Mesenchymal stem cell (in vitro differentiated cells and primary cell): ENCODE measurements at regions not wholly inside any gene's neighbourhood (a gene's known extent, or its start where the extent isn't known, plus 50 kb on each side); places are given as distances from the start of the nearest gene placed in this dataset.
A peak's percentile ranks its signal among the peaks of the same experiment; 100 is the strongest.

ENCODE experiments used
- DNase-seq: peaks from one replicate; pipeline ENCODE4 v3.0.0-alpha.2; 2013
- H2AFZ ChIP-seq: one replicate; pipeline ENCODE4 v1.6.1; 2013; ENCODE audit warnings: low read depth, mild to moderate bottlenecking, control low read depth, inconsistent platforms, low read length, moderate library complexity
- H2AK5ac ChIP-seq: 2 replicates; pipeline ENCODE4 v1.6.1; 2013; ENCODE audit warnings: low read length, moderate library complexity, mild to moderate bottlenecking, inconsistent platforms; ENCODE audit not compliant: severe bottlenecking
- H2BK120ac ChIP-seq: one replicate; pipeline ENCODE4 v1.6.1; 2013; ENCODE audit warnings: low read depth, mild to moderate bottlenecking, inconsistent platforms, low read length, moderate library complexity
- H2BK12ac ChIP-seq, 2 experiments: one replicate each; pipeline ENCODE4 v1.6.1; 2013; ENCODE audit warnings: inconsistent platforms in 2 of 2, low read length in 2 of 2, mild to moderate bottlenecking in 2 of 2, moderate library complexity in 2 of 2, control low read depth in 1 of 2
- H2BK15ac ChIP-seq: one replicate; pipeline ENCODE4 v1.6.1; 2013; ENCODE audit warnings: mild to moderate bottlenecking, low read depth, inconsistent platforms; ENCODE audit not compliant: poor library complexity, severe bottlenecking
- H2BK5ac ChIP-seq: 2 replicates; pipeline ENCODE4 v1.6.1; 2013; ENCODE audit warnings: low read depth, mild to moderate bottlenecking, low read length, control low read depth, inconsistent platforms; ENCODE audit not compliant: poor library complexity, severe bottlenecking
- H3K14ac ChIP-seq, 2 experiments: one replicate each; pipeline ENCODE4 v1.6.1; 2013; ENCODE audit warnings: inconsistent platforms in 2 of 2, low read length in 2 of 2, control low read depth in 1 of 2, mild to moderate bottlenecking in 1 of 2, moderate library complexity in 1 of 2
- H3K18ac ChIP-seq, 2 experiments: one replicate each; pipeline ENCODE4 v1.6.1; 2013; ENCODE audit warnings: inconsistent platforms in 2 of 2, low read length in 2 of 2, control low read depth in 1 of 2, low read depth in 1 of 2, mild to moderate bottlenecking in 1 of 2
- H3K23ac ChIP-seq, 2 experiments: one replicate each; pipeline ENCODE4 v1.6.1; 2013; ENCODE audit warnings: inconsistent platforms in 2 of 2, low read length in 2 of 2, mild to moderate bottlenecking in 2 of 2, moderate library complexity in 2 of 2, control low read depth in 1 of 2
- H3K27ac ChIP-seq: 2 replicates; pipeline ENCODE4 v1.5.1; 2013; ENCODE audit warnings: mild to moderate bottlenecking, moderate library complexity, low read length, control low read depth, inconsistent platforms; ENCODE audit not compliant: poor library complexity, severe bottlenecking
- H3K27me3 ChIP-seq, 2 experiments: 2 replicates each; pipeline versions ENCODE4 v1.6.1 to v1.7.0; 2013; ENCODE audit warnings: low read length in 2 of 2, mild to moderate bottlenecking in 2 of 2, moderate library complexity in 2 of 2, control low read depth in 1 of 2, inconsistent platforms in 1 of 2; ENCODE audit not compliant: control insufficient read depth in 1 of 2, insufficient read depth in 1 of 2
- H3K36me3 ChIP-seq, 2 experiments: 2 replicates each; pipeline versions ENCODE4 v1.6.1 to v1.7.0; 2013; ENCODE audit warnings: low read length in 2 of 2, control low read depth in 1 of 2, inconsistent platforms in 1 of 2, low read depth in 1 of 2, mild to moderate bottlenecking in 1 of 2; ENCODE audit not compliant: insufficient read depth in 2 of 2, control insufficient read depth in 1 of 2
- H3K4ac ChIP-seq, 2 experiments: one replicate each; pipeline ENCODE4 v1.6.1; 2013; ENCODE audit warnings: inconsistent platforms in 2 of 2, low read length in 2 of 2, mild to moderate bottlenecking in 2 of 2, moderate library complexity in 2 of 2, control low read depth in 1 of 2, low read depth in 1 of 2
- H3K4me1 ChIP-seq: 2 replicates; pipeline ENCODE4 v1.6.1; 2013; ENCODE audit warnings: low read depth, low read length, control low read depth; ENCODE audit not compliant: control insufficient read depth, insufficient read depth
- H3K4me2 ChIP-seq: 2 replicates; pipeline ENCODE4 v1.6.1; 2013; ENCODE audit warnings: low read length, mild to moderate bottlenecking, inconsistent platforms; ENCODE audit not compliant: poor library complexity, severe bottlenecking
- H3K4me3 ChIP-seq, 2 experiments: 2 replicates each; pipeline versions ENCODE4 v1.5.1 to v1.7.0; 2013; ENCODE audit warnings: low read length in 2 of 2, mild to moderate bottlenecking in 2 of 2, control low read depth in 1 of 2, low read depth in 1 of 2; ENCODE audit not compliant: insufficient read depth in 1 of 2
- H3K79me1 ChIP-seq: replicated peaks from 2 replicates; pipeline ENCODE4 v1.6.1; 2013; ENCODE audit warnings: mild to moderate bottlenecking, control low read depth, low read length, inconsistent platforms; ENCODE audit not compliant: poor library complexity, severe bottlenecking
- H3K9ac ChIP-seq: 2 replicates; pipeline ENCODE4 v1.7.0; 2013; ENCODE audit warnings: mild to moderate bottlenecking, low read length, moderate library complexity
- H3K9me3 ChIP-seq: 2 replicates; pipeline ENCODE4 v1.7.0; 2013; ENCODE audit warnings: mild to moderate bottlenecking, low read length; ENCODE audit not compliant: control insufficient read depth
- H4K8ac ChIP-seq: one replicate; pipeline ENCODE4 v1.6.1; 2013; ENCODE audit warnings: inconsistent platforms, mild to moderate bottlenecking, low read length, moderate library complexity
- H4K91ac ChIP-seq: one replicate; pipeline ENCODE4 v1.6.1; 2013; ENCODE audit warnings: mild to moderate bottlenecking, low read length, inconsistent platforms
- WGBS: methylation state at CpG from one replicate; pipeline ENCODE4 v1.1.7; 2013; ENCODE audit warnings: mixed read lengths; 5-methylcytosine and 5-hydroxymethylcytosine counted together

DNA sequence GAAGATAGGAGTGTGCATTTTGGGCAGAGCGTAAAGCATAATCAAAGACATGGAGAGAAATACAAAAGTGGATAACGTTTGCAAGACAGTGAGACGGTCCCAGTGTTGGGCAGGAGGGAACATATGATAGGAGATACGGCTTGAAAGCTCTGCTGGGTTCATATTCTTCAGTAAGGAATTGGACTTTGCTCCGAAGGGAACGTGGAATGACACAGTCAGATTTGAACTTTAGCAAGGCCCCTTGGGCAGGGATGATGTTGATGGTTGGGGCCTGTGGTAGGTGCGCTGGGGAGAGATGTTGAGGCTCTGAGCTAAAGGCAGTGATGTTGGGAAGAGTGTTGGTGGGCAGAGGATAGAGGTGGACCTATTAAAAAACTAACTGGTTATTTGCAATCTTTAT, 143.5 kb upstream of the TBX3 start:
- no peak overlapping the region for H3K14ac ChIP-seq
- H3K27ac ChIP-seq, result no peak overlapping the region
- no peak overlapping the region for H2BK5ac ChIP-seq
- no peak overlapping the region for H3K4ac ChIP-seq
- no peak overlapping the region for H2BK15ac ChIP-seq
- no peak overlapping the region for H2BK120ac ChIP-seq
- no peak overlapping the region for H3K4me3 ChIP-seq
- DNase-seq, result no peak
- H2BK12ac ChIP-seq, result no peak overlapping the region
- H3K23ac ChIP-seq, result no peak overlapping the region
- H4K8ac ChIP-seq, result no peak overlapping the region
- H3K9ac ChIP-seq, result no peak overlapping the region
- no peak overlapping the region for H4K91ac ChIP-seq
- no peaks in the 10 kb centered on the region for H3K36me3 ChIP-seq
- no peak overlapping the region for H3K4me2 ChIP-seq
- H3K79me1 ChIP-seq, result no peaks in the 10 kb centered on the region
- H2AK5ac ChIP-seq, result no peak overlapping the region
- no peaks in the 10 kb centered on the region for H3K9me3 ChIP-seq
- no peaks in the 10 kb centered on the region for H3K4me1 ChIP-seq
- H2AFZ ChIP-seq, result no peak overlapping the region
- H3K27me3 ChIP-seq, result no peaks in the 10 kb centered on the region
- no peak overlapping the region for H3K18ac ChIP-seq
- 90% methylated on average over 7 of the region's 7 CpGs for WGBS

DNA sequence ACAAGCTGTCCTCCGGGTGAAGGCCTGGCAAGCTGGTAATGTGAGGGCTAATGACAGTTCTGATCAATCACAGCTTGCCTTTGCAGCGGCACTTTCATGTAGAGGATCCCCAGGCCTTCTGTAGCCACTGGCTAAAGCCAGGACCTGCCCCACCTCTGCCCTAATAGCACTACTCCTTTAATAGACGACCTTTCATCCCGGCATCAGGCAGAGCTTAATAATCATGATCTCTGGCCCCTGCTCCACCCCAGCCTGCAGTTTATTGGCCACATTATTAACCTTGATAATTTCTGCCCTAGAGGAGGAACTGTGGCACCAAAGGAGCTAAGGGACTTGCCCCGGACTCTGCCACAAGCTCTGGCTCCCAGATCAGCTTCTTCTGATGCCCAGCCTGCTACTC, 142.3 kb upstream of the TBX3 start:
- Histone ChIP-seq H4K91ac (no peak overlapping the region), H3K79me1 (no peaks in the 10 kb centered on the region), H3K27me3 (no peaks in the 10 kb centered on the region)

DNA sequence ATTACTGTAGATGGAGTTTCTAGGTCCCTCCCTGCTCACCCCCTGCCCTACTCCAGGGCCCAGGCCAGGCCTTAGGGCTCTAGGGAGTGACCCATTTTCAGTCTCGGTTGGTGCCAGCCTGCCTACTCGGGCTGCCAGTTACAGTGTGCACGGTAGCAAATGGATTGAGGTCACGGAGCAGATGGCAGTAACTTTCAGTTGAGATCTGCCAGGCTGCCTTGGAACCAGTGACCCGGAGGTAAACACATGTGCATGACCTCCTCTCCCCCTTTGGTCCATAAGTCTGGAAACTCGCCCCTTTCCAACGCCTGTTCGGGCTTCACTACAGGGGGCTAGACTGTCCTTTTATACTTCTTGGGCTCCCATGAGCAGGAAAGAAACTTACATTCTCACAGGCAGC, 139.7 kb upstream of the TBX3 start:
- Histone ChIP-seq H3K18ac (no peak overlapping the region), H3K27me3 (no peaks in the 10 kb centered on the region), H3K4me3 (no peak overlapping the region), H3K4me1 (no peaks in the 10 kb centered on the region), H3K4me2 (no peak overlapping the region), H2AK5ac (no peak overlapping the region), H2BK12ac (peak overlapping the region in 1 of 2 experiments; percentile 4), H3K9ac (no peak overlapping the region), H3K79me1 (no peaks in the 10 kb centered on the region), H3K23ac (no peak overlapping the region), H4K8ac (no peak overlapping the region), H3K9me3 (no peaks in the 10 kb centered on the region), H2BK15ac (peak overlapping the region; percentile 52), H4K91ac (peak overlapping the region; percentile 68), H3K27ac (no peak overlapping the region), H3K4ac (no peak overlapping the region), H2BK120ac (no peak overlapping the region), H3K14ac (no peak overlapping the region), H3K36me3 (no peaks in the 10 kb centered on the region), H2BK5ac (no peak overlapping the region), H2AFZ (no peak overlapping the region)
- no peak for DNase-seq
- 92% methylated on average over 8 of the region's 8 CpGs for WGBS

More for the DNA sequence above, 142.3 kb upstream of the TBX3 start:
- H2BK120ac ChIP-seq, result no peak overlapping the region
- H2AK5ac ChIP-seq, result no peak overlapping the region
- no peak overlapping the region for H2BK5ac ChIP-seq
- H2BK15ac ChIP-seq, result no peak overlapping the region
- H3K4me1 ChIP-seq, result no peaks in the 10 kb centered on the region
- DNase-seq, result no peak
- no peak overlapping the region for H3K23ac ChIP-seq
- no peak overlapping the region for H3K27ac ChIP-seq
- H3K4me3 ChIP-seq, result no peak overlapping the region
- H2AFZ ChIP-seq, result no peak overlapping the region
- no peak overlapping the region for H3K4ac ChIP-seq
- H3K36me3 ChIP-seq, result no peaks in the 10 kb centered on the region
- 71% methylated on average over 5 of the region's 5 CpGs for WGBS
- no peaks in the 10 kb centered on the region for H3K9me3 ChIP-seq
- H3K4me2 ChIP-seq, result no peak overlapping the region
- H3K18ac ChIP-seq, result no peak overlapping the region
- no peak overlapping the region for H2BK12ac ChIP-seq
- no peak overlapping the region for H3K9ac ChIP-seq
- H3K14ac ChIP-seq, result no peak overlapping the region
- no peak overlapping the region for H4K8ac ChIP-seq

DNA sequence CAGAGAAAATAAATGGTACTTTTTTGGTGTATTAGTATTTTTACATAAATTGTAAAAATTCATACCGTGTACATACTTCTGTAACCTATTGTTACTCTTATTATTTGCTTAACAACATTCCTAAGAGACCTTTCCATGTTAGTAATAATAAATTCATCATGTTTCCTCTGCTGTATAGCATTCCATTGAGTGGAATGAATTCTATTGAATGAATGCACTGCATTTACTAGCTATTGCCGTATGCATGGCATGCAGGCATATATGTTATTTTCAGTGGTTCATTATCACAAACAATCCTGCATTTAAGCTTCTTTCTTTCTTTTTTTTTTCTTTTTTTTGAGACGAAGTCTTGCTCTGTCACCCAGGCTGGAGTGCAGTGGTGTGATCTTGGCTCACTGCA, 137.6 kb upstream of the TBX3 start:
- Histone ChIP-seq H2AFZ (no peak overlapping the region), H3K14ac (no peak overlapping the region), H2BK120ac (no peak overlapping the region), H4K8ac (no peak overlapping the region), H3K79me1 (no peaks in the 10 kb centered on the region), H3K4me3 (no peak overlapping the region), H2BK5ac (no peak overlapping the region), H3K27ac (no peak overlapping the region), H3K4ac (no peak overlapping the region), H3K18ac (no peak overlapping the region), H4K91ac (no peak overlapping the region), H3K9ac (no peak overlapping the region), H3K23ac (no peak overlapping the region), H3K4me1 (no peaks in the 10 kb centered on the region), H3K36me3 (no peaks in the 10 kb centered on the region), H2BK15ac (no peak overlapping the region), H2BK12ac (no peak overlapping the region), H3K27me3 (no peaks in the 10 kb centered on the region), H3K4me2 (no peak overlapping the region), H2AK5ac (no peak overlapping the region), H3K9me3 (no peaks in the 10 kb centered on the region)
- 94% methylated on average over 2 of the region's 3 CpGs for WGBS
- DNase-seq, result no peak
